Dedifferentiated amniotic fluid mesenchymal stem cell (primary cell): ENCODE measurements at regions not wholly inside any gene's neighbourhood (a gene's known extent, or its start where the extent isn't known, plus 50 kb on each side); places are given as distances from the start of the nearest gene placed in this dataset.
"Not testable (repeated sequence)": the region's sequence is repeated elsewhere in the genome, so short reads cannot be mapped to it uniquely, and the experiment has no call there.

Experiments
- DNase-seq: peaks from one replicate; pipeline ENCODE4 v3.0.0-alpha.2; 2016; ENCODE audit errors: extremely low spot score

DNA sequence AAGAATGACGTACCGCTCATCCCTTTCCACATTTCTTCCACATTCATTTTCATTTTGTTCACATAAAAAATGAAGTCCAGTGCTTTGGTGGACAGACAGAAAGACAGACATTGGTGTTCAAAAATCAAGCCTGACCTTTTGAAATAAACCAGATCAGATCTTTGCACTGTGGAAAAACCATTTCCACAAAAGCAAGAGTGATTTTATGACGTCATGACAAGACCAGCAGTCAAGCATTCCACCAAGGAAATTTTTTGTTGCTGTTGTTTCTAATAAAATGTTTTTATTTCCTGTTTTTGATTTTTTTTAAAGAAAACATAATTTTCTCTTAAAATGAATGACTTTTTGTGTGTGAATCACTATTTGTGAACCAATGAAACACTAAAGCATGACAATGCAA is 350.0 kb downstream of the KCNJ2 start:
- no peak for DNase-seq

DNA sequence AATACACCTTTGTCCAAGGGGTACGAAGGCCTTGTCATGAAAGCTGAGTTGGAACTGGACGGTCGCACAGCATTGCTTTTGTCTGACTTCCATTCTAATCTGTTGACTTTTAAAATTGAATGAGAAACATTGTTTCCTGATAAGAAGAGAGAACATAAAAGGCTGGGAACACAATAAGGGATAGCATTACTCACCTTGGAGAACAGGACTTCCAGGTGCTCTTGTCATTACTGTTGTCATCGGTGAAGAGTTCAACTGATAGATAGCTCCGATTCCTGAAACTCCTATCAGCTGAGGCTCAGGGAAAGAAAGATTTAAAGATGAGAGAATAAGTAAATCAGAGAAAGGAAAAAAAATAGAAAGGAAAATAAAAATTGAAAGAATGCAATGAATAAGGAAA is 351.1 kb downstream of the KCNJ2 start:
- no peak for DNase-seq

GRCh38 chr17:70520956-70521355 is 351.6 kb downstream of the KCNJ2 start:
- no peak for DNase-seq

DNA sequence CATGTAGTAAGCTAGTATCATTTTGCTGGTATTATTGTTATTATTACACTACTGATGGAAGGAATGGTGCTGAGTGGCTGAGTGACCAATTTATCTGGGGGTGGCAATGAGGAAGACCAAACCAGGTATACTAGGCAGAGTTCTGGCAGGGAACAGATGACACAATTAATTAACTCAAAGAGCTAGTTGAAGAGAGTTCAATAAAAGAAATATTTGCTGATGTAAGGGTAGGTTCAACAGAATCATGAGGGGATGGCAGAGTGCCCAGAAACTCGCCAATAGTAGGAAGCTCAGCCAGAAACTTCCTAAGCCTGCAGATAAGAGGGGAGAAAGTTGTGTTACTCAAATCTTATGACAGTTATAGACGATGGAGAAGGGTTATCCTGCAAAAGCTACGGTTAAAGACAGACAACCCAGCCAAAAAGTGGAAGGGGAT is 352.5 kb downstream of the KCNJ2 start:
- DNase-seq: no peak

DNA sequence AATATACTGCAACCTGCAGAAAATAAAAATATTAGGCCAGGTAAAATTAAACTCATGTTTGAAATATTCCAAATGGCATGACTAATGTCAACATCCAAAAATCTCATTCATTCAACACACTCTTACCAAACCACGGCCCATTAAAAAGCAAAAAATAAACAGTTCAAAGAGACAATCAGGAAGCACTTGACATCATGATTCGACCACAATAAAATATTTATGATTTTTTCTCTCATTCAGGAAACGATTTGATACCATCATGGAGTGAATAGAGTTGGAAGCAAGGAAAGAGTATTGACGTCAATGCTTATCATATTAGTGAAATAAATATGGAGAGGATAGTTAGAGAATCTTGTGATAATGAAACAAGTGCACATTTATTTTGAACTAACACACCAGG is 354.1 kb downstream of the KCNJ2 start:
- DNase-seq: no peak

DNA sequence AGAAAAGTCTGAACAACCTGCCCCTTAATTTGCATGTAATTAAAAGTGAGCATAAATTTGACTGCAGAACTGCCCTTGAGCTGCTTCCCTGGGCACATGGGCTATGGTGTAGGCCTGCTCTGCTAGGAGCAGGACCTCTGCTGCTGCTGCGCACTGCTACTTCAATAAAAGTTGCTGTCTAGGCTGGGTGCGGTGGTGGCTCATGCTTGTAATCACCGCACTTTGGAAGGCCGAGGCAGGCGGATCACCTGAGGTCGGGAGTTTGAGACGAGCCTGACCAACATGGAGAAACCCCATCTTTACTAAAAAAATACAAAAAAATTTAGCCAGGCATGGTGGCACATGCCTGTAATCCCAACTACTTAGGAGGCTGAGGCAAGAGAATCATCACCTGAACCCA is 355.7 kb downstream of the KCNJ2 start:
- DNase-seq: not testable (repeated sequence)

DNA sequence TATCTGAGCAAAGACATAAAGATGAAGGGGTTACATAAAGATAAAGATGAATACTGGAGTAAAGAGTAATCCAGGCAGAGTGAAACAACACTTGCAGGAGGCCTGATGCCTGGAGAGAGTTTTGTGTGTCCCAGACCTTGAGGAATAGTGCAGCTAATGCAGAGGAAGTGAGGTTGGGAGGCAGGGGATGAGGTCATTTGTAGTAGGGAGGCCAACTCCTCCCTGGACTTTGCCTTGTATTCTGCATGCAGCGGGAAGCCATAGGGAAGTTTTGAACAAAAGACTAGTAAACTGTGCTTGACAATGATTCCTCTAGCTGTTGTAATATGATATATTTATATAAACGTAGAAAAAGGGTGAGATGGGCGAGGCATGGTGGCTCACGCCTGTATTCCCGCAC is 356.6 kb downstream of the KCNJ2 start:
- DNase-seq: no peak

GRCh38 chr17:70527364-70527888 is 358.1 kb downstream of the KCNJ2 start:
- DNase-seq: no peak

DNA sequence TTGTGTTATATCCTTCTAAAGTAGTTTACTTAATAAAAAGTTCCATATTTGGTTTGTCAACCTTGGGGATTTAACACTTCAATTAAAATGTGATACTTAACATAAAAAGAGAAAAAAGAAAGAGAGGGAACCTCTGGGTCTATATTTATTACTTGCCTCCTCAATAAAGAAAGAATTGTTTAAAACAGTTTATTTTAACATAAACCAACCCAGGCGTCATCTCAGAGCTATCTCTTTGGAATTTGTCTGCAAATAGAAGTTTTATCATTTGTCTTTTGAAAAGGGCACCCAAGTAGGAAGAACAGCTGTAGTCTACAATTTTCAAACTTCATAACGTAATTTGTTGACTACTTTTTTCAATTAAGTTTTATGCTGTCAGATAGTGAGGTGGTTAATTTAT is 364.1 kb downstream of the KCNJ2 start:
- DNase-seq: no peak

GRCh38 chr17:70535986-70536385 is 366.7 kb downstream of the KCNJ2 start:
- no peak for DNase-seq

DNA sequence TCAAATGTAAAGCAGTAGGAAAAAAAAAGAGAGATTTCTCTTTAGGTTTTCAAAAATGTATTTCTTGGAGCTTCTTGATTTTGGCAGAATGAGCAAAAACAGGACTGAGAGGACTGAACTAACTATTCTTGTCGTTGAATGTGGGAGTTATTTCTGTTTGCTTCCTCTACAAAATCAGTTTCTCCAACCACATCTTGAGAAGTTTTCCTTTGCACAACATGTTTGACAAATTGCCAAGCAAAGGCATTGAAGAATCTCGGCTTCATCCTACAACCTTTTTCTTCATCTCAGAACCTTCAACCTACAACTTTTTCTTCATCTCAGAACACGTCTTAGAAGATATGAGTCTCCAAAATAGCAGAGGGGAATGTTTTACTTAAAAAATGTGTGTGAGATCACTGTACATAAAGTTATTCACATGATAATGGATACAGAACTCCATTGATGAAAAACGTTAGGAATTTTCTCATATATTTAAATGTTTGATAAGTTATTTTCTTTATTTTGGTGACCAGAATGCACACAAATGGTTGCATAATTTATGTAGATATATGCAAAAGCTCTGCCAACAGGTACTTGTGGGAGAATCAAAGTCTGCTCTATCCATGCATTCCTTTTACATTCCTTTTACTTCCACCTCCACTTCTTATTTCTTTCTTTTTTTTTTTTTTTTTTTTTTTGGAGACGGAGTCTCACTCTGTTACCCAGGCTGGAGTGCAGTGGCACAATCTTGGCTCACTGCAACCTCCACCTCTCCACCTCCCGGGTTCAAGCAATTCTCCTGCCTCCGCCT is 370.0 kb downstream of the KCNJ2 start:
- DNase-seq: no peak

DNA sequence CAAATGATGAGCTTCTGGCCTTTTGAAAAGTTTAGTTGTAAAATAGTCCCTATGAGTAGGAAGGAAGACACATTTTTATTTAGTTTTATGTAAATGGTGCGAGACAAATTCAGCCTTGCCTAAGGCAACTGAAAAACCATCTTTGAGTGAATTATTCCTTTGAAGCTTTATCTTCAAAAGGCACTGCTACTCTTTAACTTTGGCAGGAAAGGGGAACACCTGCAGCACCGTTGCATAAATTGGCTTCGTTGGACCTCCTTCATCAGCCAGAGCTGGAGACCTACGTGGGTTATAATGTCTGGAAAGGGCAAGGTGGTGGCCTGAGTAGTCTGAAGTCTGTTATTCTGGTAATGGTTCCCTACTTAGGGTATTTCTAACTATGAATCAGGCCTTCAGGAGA is 373.5 kb downstream of the KCNJ2 start:
- DNase-seq: no peak

- no peak for DNase-seq
These were observed 375.0 kb downstream of the KCNJ2 start for GRCh38 chr17:70544317-70544716.

DNA sequence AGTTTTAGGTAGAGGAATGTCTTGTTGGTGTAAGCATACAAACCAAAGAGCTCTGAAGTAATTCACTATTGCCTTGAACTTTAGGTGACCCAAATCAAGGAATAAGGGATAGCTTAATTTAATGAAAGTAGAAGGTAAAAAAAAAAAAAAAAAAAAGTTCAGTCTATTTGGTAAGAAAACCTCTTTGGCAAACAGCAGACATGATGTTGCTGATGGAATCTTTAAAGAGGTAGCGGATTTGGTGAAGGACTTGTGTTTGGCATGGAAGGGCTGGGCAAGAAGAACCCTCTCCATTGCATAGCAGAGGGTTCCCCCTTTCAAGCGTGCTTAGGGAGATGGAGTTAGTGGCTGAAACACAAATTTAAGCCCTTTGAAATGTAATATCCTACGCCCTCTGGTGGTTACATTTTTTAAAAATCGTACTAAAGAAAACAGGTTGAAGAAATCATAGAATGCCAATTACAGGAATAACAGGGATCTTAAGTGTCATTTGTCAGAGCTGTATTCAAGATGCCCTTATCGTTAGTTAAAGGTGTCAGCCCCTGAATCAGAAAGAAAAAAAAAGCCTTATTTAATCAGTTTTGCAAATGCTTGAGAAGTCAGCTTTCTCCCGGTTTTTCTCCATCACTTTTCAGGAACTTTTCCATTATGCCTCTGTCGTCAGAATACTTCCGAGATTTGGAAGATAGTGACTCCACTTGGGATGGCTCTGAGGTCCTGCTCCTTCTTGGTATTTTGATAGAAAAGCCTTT is 383.1 kb downstream of the KCNJ2 start:
- DNase-seq: peak; percentile 62

DNA sequence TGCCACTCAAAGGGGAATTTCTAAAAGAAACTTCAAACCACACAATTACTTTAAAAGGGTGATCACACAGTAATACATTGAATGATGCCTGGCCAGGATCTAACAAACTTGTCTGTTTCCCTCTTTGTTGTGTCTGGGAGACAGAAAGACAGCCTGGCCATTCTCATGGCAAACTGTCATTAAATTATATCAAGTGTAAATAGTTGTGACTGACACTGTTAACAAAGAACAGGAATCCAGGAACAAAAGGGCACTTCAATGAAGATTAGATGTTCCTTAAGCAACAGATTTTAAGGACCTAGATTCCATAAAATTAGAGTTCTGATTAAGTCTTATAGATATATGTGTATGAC is 383.6 kb downstream of the KCNJ2 start:
- no peak for DNase-seq

DNA sequence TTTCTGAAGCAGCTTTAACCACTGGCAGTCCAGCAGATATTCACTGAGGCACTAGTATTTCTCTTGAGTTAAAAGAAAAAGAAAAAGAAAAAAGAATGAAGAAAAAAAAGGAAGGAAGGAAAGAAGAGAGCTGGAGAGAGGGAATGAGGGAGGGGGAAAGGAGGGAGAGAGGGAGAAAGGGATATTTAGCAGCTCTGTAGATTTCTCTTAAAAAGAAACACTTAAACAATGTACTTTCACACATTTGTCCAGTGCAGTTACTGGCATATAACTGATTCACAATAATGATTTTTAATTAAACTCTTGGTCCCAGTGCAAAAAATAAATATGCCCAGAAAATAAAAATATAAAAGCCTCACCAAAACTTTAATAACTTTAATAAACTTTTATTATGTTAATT is 386.4 kb downstream of the KCNJ2 start:
- DNase-seq: no peak

DNA sequence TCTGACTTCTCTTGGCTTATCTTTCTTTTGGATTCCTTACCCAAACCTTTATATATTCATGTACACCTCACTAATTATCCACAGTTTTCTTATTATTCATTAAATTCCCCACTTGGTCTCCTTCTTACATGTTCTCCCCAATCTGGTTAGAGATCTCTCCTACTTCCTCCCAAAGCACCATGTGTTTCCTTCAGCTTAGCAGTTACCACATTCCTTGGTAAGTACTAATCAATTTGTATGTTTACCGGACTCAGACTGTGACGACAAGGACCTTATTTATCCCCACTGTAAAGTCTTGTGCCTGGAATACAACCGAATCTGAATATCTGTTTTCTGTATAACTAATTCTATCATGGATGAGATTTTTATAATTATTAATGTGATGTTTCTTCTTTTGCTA is 389.5 kb downstream of the KCNJ2 start:
- no peak for DNase-seq

- DNase-seq: no peak
These were observed 391.1 kb downstream of the KCNJ2 start for GRCh38 chr17:70560471-70560870.

DNA sequence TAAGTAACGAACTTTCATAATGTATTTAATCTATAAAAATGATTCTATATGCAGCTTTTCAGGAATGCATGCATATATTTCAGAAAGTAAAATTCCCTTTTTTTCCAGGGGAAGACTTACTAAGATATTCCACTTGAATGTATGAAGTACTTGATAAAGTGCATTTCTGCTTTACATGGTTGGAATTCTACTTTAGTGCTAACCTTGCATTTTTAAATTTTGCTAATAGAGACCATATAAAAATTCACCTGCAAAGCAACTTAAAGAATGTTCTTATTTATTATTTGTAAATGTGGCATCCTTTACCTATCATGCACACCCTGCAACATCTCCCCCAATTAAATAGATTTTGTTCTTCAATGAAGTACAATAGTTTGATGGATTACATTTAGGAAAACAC is 392.8 kb downstream of the KCNJ2 start:
- no peak for DNase-seq

- DNase-seq: no peak
These were observed 394.0 kb downstream of the KCNJ2 start for GRCh38 chr17:70563281-70563820.

GRCh38 chr17:70564006-70564620 is 394.8 kb downstream of the KCNJ2 start:
- DNase-seq: no peak

DNA sequence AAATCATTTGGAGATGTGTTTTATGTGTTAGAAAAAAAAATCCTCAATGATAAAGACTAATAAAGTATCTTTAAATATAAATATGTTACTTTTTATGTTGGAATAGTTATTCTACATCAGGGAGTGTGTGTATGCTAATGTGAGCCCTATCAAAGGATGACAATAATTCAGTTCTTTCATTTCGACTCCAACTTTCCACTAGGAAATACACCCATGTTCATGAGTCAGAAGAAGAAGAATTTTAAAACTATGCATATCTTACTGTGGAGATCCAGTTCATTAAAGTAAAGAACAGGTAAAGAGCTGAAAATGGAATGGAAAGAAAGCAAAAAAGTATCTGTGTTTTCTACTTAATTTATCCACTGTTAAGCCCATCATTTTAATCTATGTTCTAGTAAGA is 399.8 kb downstream of the KCNJ2 start:
- DNase-seq: no peak
